ENCODE measurements at regions not wholly inside any gene's neighbourhood (a gene's known extent, or its start where the extent isn't known, plus 50 kb on each side); places are given as distances from the start of the nearest gene placed in this dataset.

GRCh38 chr16:47905771-47906170 lies 250.0 kb downstream of the ABCC12 start:
- ATAC-seq = no peak
- TF ChIP-seq ZFP30 (CRISPR knock-in tag; IDR thresholded peaks at IDR 0.05) (no peak), POU6F1 (CRISPR knock-in tag; IDR thresholded peaks at IDR 0.05; ENCODE audit: borderline replicate concordance, low read depth) (no peak), RARB (CRISPR knock-in tag; IDR thresholded peaks at IDR 0.05) (no peak), BACH2 (CRISPR knock-in tag; IDR thresholded peaks at IDR 0.05; ENCODE audit: borderline replicate concordance) (no peak), ZNF8 (CRISPR knock-in tag; IDR thresholded peaks at IDR 0.05) (no peak), ESRRG (CRISPR knock-in tag; IDR thresholded peaks at IDR 0.05) (no peak), ZNF70 (CRISPR knock-in tag; IDR thresholded peaks at IDR 0.05) (no peak), PPARA (CRISPR knock-in tag; IDR thresholded peaks at IDR 0.05; ENCODE audit: borderline replicate concordance) (no peak), CSDC2 (CRISPR knock-in tag; IDR thresholded peaks at IDR 0.05) (no peak), OSR1 (CRISPR knock-in tag; IDR thresholded peaks at IDR 0.05) (no peak), GLIS3 (CRISPR knock-in tag; IDR thresholded peaks at IDR 0.05) (no peak), TSHZ2 (CRISPR knock-in tag; IDR thresholded peaks at IDR 0.05) (no peak), ZC3H10 (CRISPR knock-in tag; IDR thresholded peaks at IDR 0.05) (no peak), ARNTL (CRISPR knock-in tag; IDR thresholded peaks at IDR 0.05; ENCODE audit: borderline replicate concordance, low read depth) (no peak), PATZ1 (CRISPR knock-in tag; IDR thresholded peaks at IDR 0.05; ENCODE audit: borderline replicate concordance) (no peak), ISL1 (CRISPR knock-in tag; IDR thresholded peaks at IDR 0.05) (no peak), TCF4 (CRISPR knock-in tag; IDR thresholded peaks at IDR 0.05; ENCODE audit: borderline replicate concordance) (no peak), SNAI2 (CRISPR knock-in tag; IDR thresholded peaks at IDR 0.05) (no peak), CREB5 (CRISPR knock-in tag; IDR thresholded peaks at IDR 0.05; ENCODE audit: low read depth) (no peak), CSRNP3 (CRISPR knock-in tag; IDR thresholded peaks at IDR 0.05) (no peak)

GRCh38 chr16:47904691-47905090 lies 251.1 kb downstream of the ABCC12 start:
- no peak for TF ChIP-seq ARNTL (CRISPR knock-in tag; IDR thresholded peaks at IDR 0.05; ENCODE audit: borderline replicate concordance, low read depth)
- TF ChIP-seq GLIS3 (CRISPR knock-in tag; IDR thresholded peaks at IDR 0.05) = no peak
- TF ChIP-seq CSDC2 (CRISPR knock-in tag; IDR thresholded peaks at IDR 0.05) = no peak
- no peak for TF ChIP-seq ZNF70 (CRISPR knock-in tag; IDR thresholded peaks at IDR 0.05)
- no peak for TF ChIP-seq TCF4 (CRISPR knock-in tag; IDR thresholded peaks at IDR 0.05; ENCODE audit: borderline replicate concordance)
- TF ChIP-seq TSHZ2 (CRISPR knock-in tag; IDR thresholded peaks at IDR 0.05) = no peak
- TF ChIP-seq OSR1 (CRISPR knock-in tag; IDR thresholded peaks at IDR 0.05) = no peak
- TF ChIP-seq SNAI2 (CRISPR knock-in tag; IDR thresholded peaks at IDR 0.05) = no peak
- no peak for TF ChIP-seq CSRNP3 (CRISPR knock-in tag; IDR thresholded peaks at IDR 0.05)
- TF ChIP-seq RARB (CRISPR knock-in tag; IDR thresholded peaks at IDR 0.05) = no peak
- TF ChIP-seq ISL1 (CRISPR knock-in tag; IDR thresholded peaks at IDR 0.05) = no peak
- TF ChIP-seq ZNF8 (CRISPR knock-in tag; IDR thresholded peaks at IDR 0.05) = no peak
- ATAC-seq = no peak

Data from SK-N-SH treated with all-trans-retinoic acid at 6 μM for 48 hours (cell line).